ENCODE measurements at regions not wholly inside any gene's neighbourhood (a gene's known extent, or its start where the extent isn't known, plus 50 kb on each side); places are given as distances from the start of the nearest gene placed in this dataset.

- Histone ChIP-seq H3K9me3 (no peaks in the 10 kb centered on the region), H3K36me3 (no peaks in the 10 kb centered on the region), H3K27me3 (no peaks in the 10 kb centered on the region), H3K27ac (no peak overlapping the region), H3K4me3 (ENCODE audit: low read depth in 1 of 2, low read length in 1 of 2) (no peak overlapping the region), H3K4me1 (ENCODE audit: control insufficient read depth in 1 of 2, insufficient read depth in 1 of 2, low read depth in 1 of 2, low read length in 1 of 2) (no peaks in the 10 kb centered on the region)
- TF ChIP-seq CTCF (IDR thresholded peaks at IDR 0.05), result no peak
Measured at GRCh38 chr16:88284101-88284500, 98.7 kb upstream of the ZNF469 start.

- H3K4me3 ChIP-seq (ENCODE audit: low read depth in 1 of 2, low read length in 1 of 2), result no peak overlapping the region
- no peaks in the 10 kb centered on the region for H3K9me3 ChIP-seq
- no peak for TF ChIP-seq CTCF (IDR thresholded peaks at IDR 0.05)
- H3K27me3 ChIP-seq, result no peaks in the 10 kb centered on the region
- no peak overlapping the region for H3K27ac ChIP-seq
- no peaks in the 10 kb centered on the region for H3K4me1 ChIP-seq (ENCODE audit: control insufficient read depth in 1 of 2, insufficient read depth in 1 of 2, low read depth in 1 of 2, low read length in 1 of 2)
- H3K36me3 ChIP-seq, result no peaks in the 10 kb centered on the region
Measured at GRCh38 chr16:88284626-88285513, 97.9 kb upstream of the ZNF469 start.

GRCh38 chr16:88285514-88285822 is 97.3 kb upstream of the ZNF469 start:
- Histone ChIP-seq H3K9me3 (no peaks in the 10 kb centered on the region), H3K27ac (no peak overlapping the region)

GRCh38 chr16:88286301-88286923 is 96.3 kb upstream of the ZNF469 start:
- no peaks in the 10 kb centered on the region for H3K9me3 ChIP-seq
- no peak overlapping the region for H3K27ac ChIP-seq
- no peak overlapping the region for H3K4me3 ChIP-seq (ENCODE audit: low read depth in 1 of 2, low read length in 1 of 2)
- H3K36me3 ChIP-seq, result no peaks in the 10 kb centered on the region
- no peaks in the 10 kb centered on the region for H3K4me1 ChIP-seq (ENCODE audit: control insufficient read depth in 1 of 2, insufficient read depth in 1 of 2, low read depth in 1 of 2, low read length in 1 of 2)
- H3K27me3 ChIP-seq, result no peaks in the 10 kb centered on the region
- TF ChIP-seq CTCF (IDR thresholded peaks at IDR 0.05), result no peak

More at GRCh38 chr16:88285514-88285822, 97.3 kb upstream of the ZNF469 start:
- Histone ChIP-seq H3K4me3 (ENCODE audit: low read depth in 1 of 2, low read length in 1 of 2) (no peak overlapping the region), H3K4me1 (ENCODE audit: control insufficient read depth in 1 of 2, insufficient read depth in 1 of 2, low read depth in 1 of 2, low read length in 1 of 2) (no peaks in the 10 kb centered on the region), H3K36me3 (no peaks in the 10 kb centered on the region), H3K27me3 (no peaks in the 10 kb centered on the region)
- TF ChIP-seq CTCF (IDR thresholded peaks at IDR 0.05), result no peak

GRCh38 chr16:88287219-88287618 is 95.5 kb upstream of the ZNF469 start:
- peak; percentile 38 for TF ChIP-seq CTCF (IDR thresholded peaks at IDR 0.05)
- Histone ChIP-seq H3K27me3 (no peaks in the 10 kb centered on the region), H3K36me3 (no peaks in the 10 kb centered on the region), H3K9me3 (no peaks in the 10 kb centered on the region), H3K4me3 (ENCODE audit: low read depth in 1 of 2, low read length in 1 of 2) (no peak overlapping the region), H3K4me1 (ENCODE audit: control insufficient read depth in 1 of 2, insufficient read depth in 1 of 2, low read depth in 1 of 2, low read length in 1 of 2) (no peaks in the 10 kb centered on the region), H3K27ac (no peak overlapping the region)

Measured in neutrophil (primary cell).